K562 (cell line): ENCODE measurements at regions not wholly inside any gene's neighbourhood (a gene's known extent, or its start where the extent isn't known, plus 50 kb on each side); places are given as distances from the start of the nearest gene placed in this dataset.

ENCODE experiments used
- ATAC-seq: fragments of 200-7000 bp; cut with Tn5 transposase; 3 replicates; pipeline ENCODE4 v1.9.1; 2020; ENCODE audit warnings: moderate library complexity
- BruUV-seq: library from RNA; stranded (reverse); fragments of 400-500 nt; replicated peaks from 2 replicates; lab custom pipeline; 2021; lab: Mats Ljungman, UMichigan
- CTCF ChIA-PET: fragments of 300-600 bp; formaldehyde crosslinking; extraction: SDS; loops from one replicate; lab custom pipeline; 2021; ENCODE audit warnings: low intra/inter-chr PET ratio; lab: Yijun Ruan, JAX
- POLR2A ChIA-PET: fragments of 300-600, 350-650 bp; sonication (Branson Sonifier 250); formaldehyde crosslinking; extraction: SDS; loops from one replicate; lab custom pipeline; 2021; ENCODE audit warnings: antibody characterized with exemption, inconsistent platforms; lab: Yijun Ruan, JAX
- DNase-seq, 4 experiments: peaks; one replicate each; pipeline versions ENCODE4 v3.0.0 to v3.0.0-alpha.2; 2011 to 2018; ENCODE audit warnings: low spot score in 3 of 4, mixed read lengths in 3 of 4; ENCODE audit errors: extremely low read depth in 1 of 4
- FAIRE-seq: peaks from 2 replicates; lab custom pipeline; 2011; peaks lifted over from hg19 to GRCh38; lab: Jason Lieb, UNC
- H2AFZ ChIP-seq: 2 replicates; pipeline ENCODE4 v1.6.0; 2011; ENCODE audit warnings: low read depth, low read length, control low read depth, inconsistent platforms
- H3K27ac ChIP-seq: fragments of 200-600 bp; 3 replicates; pipeline ENCODE4 v1.8.0; 2011; ENCODE audit warnings: low read depth, mild to moderate bottlenecking, control low read depth, inconsistent platforms, low read length, moderate library complexity, mixed read lengths; ENCODE audit errors: extremely low read depth
- H3K27me3 ChIP-seq, 2 experiments: fragments of 300-600 bp in 1 of 2; 2 replicates in 1 of 2; 3 replicates in 1 of 2; pipeline versions ENCODE4 v1.6.0 to v1.8.0; 2011; ENCODE audit warnings: inconsistent platforms in 2 of 2, low read length in 2 of 2, mild to moderate bottlenecking in 1 of 2, mixed read lengths in 1 of 2, moderate library complexity in 1 of 2; ENCODE audit not compliant: control insufficient read depth in 2 of 2, insufficient read depth in 2 of 2
- H3K36me3 ChIP-seq: fragments of 300-600 bp; 3 replicates; pipeline ENCODE4 v1.8.0; 2011; ENCODE audit warnings: mild to moderate bottlenecking, low read length, inconsistent platforms; ENCODE audit not compliant: control insufficient read depth, insufficient read depth
- H3K4me1 ChIP-seq, 2 experiments: fragments of 200-600 bp in 1 of 2; replicated peaks in 1 of 2; 2 replicates in 1 of 2; 3 replicates in 1 of 2; pipeline versions ENCODE4 v1.5.1 to v1.8.0; 2011; ENCODE audit warnings: inconsistent platforms in 2 of 2, low read length in 2 of 2, mild to moderate bottlenecking in 1 of 2, mixed read lengths in 1 of 2, moderate library complexity in 1 of 2; ENCODE audit not compliant: control insufficient read depth in 2 of 2, insufficient read depth in 2 of 2
- H3K4me2 ChIP-seq: 2 replicates; pipeline ENCODE4 v1.6.1; 2011; ENCODE audit warnings: low read length, control low read depth, inconsistent platforms, mixed read lengths; ENCODE audit not compliant: insufficient read depth
- H3K4me3 ChIP-seq: fragments of 200-600 bp; sonication (generic), shearing (Covaris generic); 2 replicates; pipeline ENCODE4 v1.5.1; 2016; ENCODE audit warnings: control low read depth, inconsistent platforms
- H3K79me2 ChIP-seq: fragments of 200-600 bp; 3 replicates; pipeline ENCODE4 v1.8.0; 2011; ENCODE audit warnings: low read length, inconsistent platforms; ENCODE audit not compliant: control insufficient read depth, insufficient read depth
- H3K9ac ChIP-seq, 2 experiments: 2 replicates each; pipeline versions ENCODE4 v1.6.0 to v1.6.1; 2011; ENCODE audit warnings: low read depth in 2 of 2, low read length in 2 of 2, control low read depth in 1 of 2, inconsistent platforms in 1 of 2, mild to moderate bottlenecking in 1 of 2, mixed read lengths in 1 of 2; ENCODE audit not compliant: insufficient read depth in 1 of 2
- H3K9me1 ChIP-seq: one replicate; pipeline ENCODE4 v1.6.0; 2011; ENCODE audit warnings: inconsistent platforms, mild to moderate bottlenecking, low read length, moderate library complexity; ENCODE audit not compliant: control insufficient read depth, insufficient read depth
- H3K9me3 ChIP-seq: replicated peaks from 2 replicates; pipeline ENCODE4 v1.5.1; 2011; ENCODE audit warnings: low read depth, low read length, inconsistent platforms; ENCODE audit not compliant: control insufficient read depth, insufficient read depth
- H4K20me1 ChIP-seq: replicated peaks from 2 replicates; pipeline ENCODE4 v1.6.1; 2011; ENCODE audit warnings: low read length, inconsistent platforms, mixed read lengths; ENCODE audit not compliant: control insufficient read depth, insufficient read depth
- CSDE1 ChIP-seq, 2 experiments: fragments of 450-650 bp; IDR thresholded peaks; 2 replicates each; pipeline ENCODE4 v1.6.1; 2016; ENCODE audit warnings: mild to moderate bottlenecking in 1 of 2
- FOXA3 ChIP-seq, 2 experiments: fragments of 450-650 bp in 1 of 2; sonication (generic) in 1 of 2; formaldehyde crosslinking; IDR thresholded peaks in 1 of 2; conservative IDR thresholded peaks in 1 of 2; 2 replicates each; pipeline versions ENCODE4 v1.4.0 to v1.8.0; 2020 to 2022; ENCODE audit warnings: mild to moderate bottlenecking in 2 of 2, missing genetic modification reagents in 1 of 2
- HDAC6 ChIP-seq: IDR thresholded peaks from 2 replicates; pipeline ENCODE4 v1.6.1; 2012; ENCODE audit warnings: low read depth, mild to moderate bottlenecking, control low read depth, inconsistent platforms, low read length, moderate library complexity
- HMG20A ChIP-seq: fragments of 450-650 bp; formaldehyde crosslinking; conservative IDR thresholded peaks from 2 replicates; pipeline ENCODE4 v1.4.0; 2020; ENCODE audit warnings: mild to moderate bottlenecking, mixed read lengths
- KHSRP ChIP-seq: fragments of 450-650 bp; IDR thresholded peaks from 2 replicates; pipeline ENCODE4 v1.6.1; 2017
- SMARCA5 ChIP-seq: fragments of 450-650 bp; IDR thresholded peaks from 2 replicates; pipeline ENCODE4 v1.6.1; 2016
- TARDBP ChIP-seq: fragments of 450-650 bp; IDR thresholded peaks from 2 replicates; pipeline ENCODE4 v1.6.1; 2016
- TEAD4 ChIP-seq, 2 experiments: sonication (generic) in 1 of 2; formaldehyde crosslinking in 1 of 2; IDR thresholded peaks; 2 replicates each; pipeline versions ENCODE4 v1.6.1 to v1.8.0; 2012 to 2022; ENCODE audit warnings: borderline replicate concordance in 1 of 2, inconsistent platforms in 1 of 2, low read length in 1 of 2, mild to moderate bottlenecking in 1 of 2, missing genetic modification reagents in 1 of 2
- ZNF165 ChIP-seq: fragments of 250-450 bp; sonication (Bioruptor Pico); IDR thresholded peaks from 2 replicates; pipeline ENCODE4 v1.4.0; 2020; ENCODE audit warnings: borderline replicate concordance
- ZNF707 ChIP-seq: fragments of 250-450 bp; sonication (Bioruptor Pico); conservative IDR thresholded peaks from 2 replicates; pipeline ENCODE4 v1.8.0; 2022; ENCODE audit warnings: inconsistent platforms, mild to moderate bottlenecking, moderate library complexity
- WGBS: fragments of 100-300 bp; shearing (Covaris generic); methylation state at CpG from one replicate; pipeline ENCODE4 v1.1.6; 2016; ENCODE audit warnings: low coverage, mixed read lengths; ENCODE audit not compliant: insufficient coverage; ENCODE audit errors: missing lambda C conversion rate; 5-methylcytosine and 5-hydroxymethylcytosine counted together
- in situ Hi-C: fragments of 300-500 bp; cut with MboI; formaldehyde crosslinking; loops from 4 replicates; pipeline ENCODE4 v1.15.0; 2018; ENCODE audit warnings: inconsistent platforms, mixed read lengths
- intact Hi-C: fragments of 100-400 bp; cut with micrococcal nuclease; formaldehyde crosslinking; loops from 2 replicates; pipeline ENCODE4 v1.14.2; 2022
- TF ChIP-seq, protein P1 (sequence below), 2 experiments: fragments of 450-650 bp in 1 of 2; IDR thresholded peaks; 2 replicates each; pipeline ENCODE4 v1.6.1; 2011 to 2017; ENCODE audit warnings: low read depth in 2 of 2, antibody characterized with exemption in 1 of 2, borderline replicate concordance in 1 of 2, low read length in 1 of 2, mild to moderate bottlenecking in 1 of 2, mixed read lengths in 1 of 2; ENCODE audit not compliant: control insufficient read depth in 1 of 2
- TF ChIP-seq, protein P2 (sequence below): fragments of 250-450 bp; sonication (Bioruptor Pico); IDR thresholded peaks from 2 replicates; pipeline ENCODE4 v1.6.1; 2021; ENCODE audit warnings: mild to moderate bottlenecking
- TF ChIP-seq, protein P3 (sequence below): sonication (generic); formaldehyde crosslinking; IDR thresholded peaks from 2 replicates; pipeline ENCODE4 v1.8.1; 2023; ENCODE audit warnings: mild to moderate bottlenecking, missing genetic modification reagents
- TF ChIP-seq, protein P4 (sequence below): fragments of 450-650 bp; formaldehyde crosslinking; IDR thresholded peaks from 2 replicates; pipeline ENCODE4 v1.4.0; 2020; ENCODE audit warnings: mild to moderate bottlenecking, moderate library complexity

DNA sequence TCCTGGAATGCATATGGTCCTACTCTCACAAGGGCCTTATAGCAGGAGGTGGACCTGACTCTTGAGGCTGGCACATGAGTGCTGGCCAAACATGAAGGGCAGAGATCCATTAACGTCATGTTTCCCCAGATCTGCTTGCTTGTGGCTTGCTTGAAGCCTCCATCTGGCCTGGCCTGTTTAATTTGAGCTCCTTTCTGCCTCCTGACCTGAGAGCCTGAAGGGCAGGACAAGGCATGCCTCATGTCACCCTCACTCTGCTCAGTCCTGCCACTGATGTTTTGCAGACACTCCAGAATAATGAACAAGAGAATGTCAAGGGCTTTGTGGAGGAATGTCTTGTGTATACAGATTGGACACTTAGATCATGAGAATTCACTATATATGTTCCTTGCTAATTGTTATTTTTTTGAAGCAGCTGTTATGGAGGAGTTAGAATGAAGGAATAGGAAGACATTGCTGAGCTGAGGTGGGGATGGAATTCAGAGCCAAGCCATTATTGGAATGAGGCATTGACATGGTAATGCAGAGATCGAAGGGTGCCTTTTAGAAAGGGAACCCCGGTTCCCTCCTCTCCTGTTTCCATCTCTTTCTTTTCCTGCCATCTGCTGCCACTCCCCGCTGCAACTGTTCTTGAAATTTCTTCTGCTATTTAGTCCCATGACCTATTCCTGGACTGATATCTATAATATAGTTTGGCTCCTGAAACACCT is 457.0 kb upstream of the PROX1 start:
- FAIRE-seq (no peak), ATAC-seq (no peak), DNase-seq (no peak)
- 0% methylated on average over 4 of the region's 4 CpGs for WGBS
- Histone ChIP-seq H3K9me3 (no peaks in the 10 kb centered on the region), H3K4me3 (no peak overlapping the region), H3K36me3 (no peaks in the 10 kb centered on the region), H3K9me1 (no peaks in the 10 kb centered on the region), H2AFZ (no peak overlapping the region), H3K9ac (no peak overlapping the region), H4K20me1 (no peaks in the 10 kb centered on the region), H3K27me3 (no peaks in the 10 kb centered on the region), H3K79me2 (no peaks in the 10 kb centered on the region), H3K27ac (no peak overlapping the region), H3K4me1 (no peaks in the 10 kb centered on the region), H3K4me2 (no peak overlapping the region)
- ChIA-PET POLR2A (interaction anchor here (1.2 kb wide), 1 partner anchor 11 kb away, joined by 4 read pairs; no protein-coding TSS in a partner anchor), CTCF (no interaction called here)
- in situ Hi-C loops (no loop called here), intact Hi-C loops (no loop called here)
- BruUV-seq = no TSS peak
- TF ChIP-seq ZNF707 (CRISPR knock-in tag) = no peak
- TF ChIP-seq HDAC6 = no peak
- TF ChIP-seq SMARCA5 = no peak
- TF ChIP-seq, protein P1, sequence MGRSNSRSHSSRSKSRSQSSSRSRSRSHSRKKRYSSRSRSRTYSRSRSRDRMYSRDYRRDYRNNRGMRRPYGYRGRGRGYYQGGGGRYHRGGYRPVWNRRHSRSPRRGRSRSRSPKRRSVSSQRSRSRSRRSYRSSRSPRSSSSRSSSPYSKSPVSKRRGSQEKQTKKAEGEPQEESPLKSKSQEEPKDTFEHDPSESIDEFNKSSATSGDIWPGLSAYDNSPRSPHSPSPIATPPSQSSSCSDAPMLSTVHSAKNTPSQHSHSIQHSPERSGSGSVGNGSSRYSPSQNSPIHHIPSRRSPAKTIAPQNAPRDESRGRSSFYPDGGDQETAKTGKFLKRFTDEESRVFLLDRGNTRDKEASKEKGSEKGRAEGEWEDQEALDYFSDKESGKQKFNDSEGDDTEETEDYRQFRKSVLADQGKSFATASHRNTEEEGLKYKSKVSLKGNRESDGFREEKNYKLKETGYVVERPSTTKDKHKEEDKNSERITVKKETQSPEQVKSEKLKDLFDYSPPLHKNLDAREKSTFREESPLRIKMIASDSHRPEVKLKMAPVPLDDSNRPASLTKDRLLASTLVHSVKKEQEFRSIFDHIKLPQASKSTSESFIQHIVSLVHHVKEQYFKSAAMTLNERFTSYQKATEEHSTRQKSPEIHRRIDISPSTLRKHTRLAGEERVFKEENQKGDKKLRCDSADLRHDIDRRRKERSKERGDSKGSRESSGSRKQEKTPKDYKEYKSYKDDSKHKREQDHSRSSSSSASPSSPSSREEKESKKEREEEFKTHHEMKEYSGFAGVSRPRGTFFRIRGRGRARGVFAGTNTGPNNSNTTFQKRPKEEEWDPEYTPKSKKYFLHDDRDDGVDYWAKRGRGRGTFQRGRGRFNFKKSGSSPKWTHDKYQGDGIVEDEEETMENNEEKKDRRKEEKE (IDR thresholded peaks at IDR 0.05; ENCODE audit: borderline replicate concordance in 1 of 2, control insufficient read depth in 1 of 2, low read depth in 2 of 2, low read length in 1 of 2) = no peak
- TF ChIP-seq TEAD4 (IDR thresholded peaks at IDR 0.05; ENCODE audit: low read length) = no peak
- no peak for TF ChIP-seq TEAD4 (CRISPR knock-in tag; IDR thresholded peaks at IDR 0.05; ENCODE audit: borderline replicate concordance)
- no peak for TF ChIP-seq TARDBP
- TF ChIP-seq KHSRP = no peak
- TF ChIP-seq FOXA3 (CRISPR knock-in tag; conservative IDR thresholded peaks at IDR 0.05 in 1 of 2, IDR thresholded peaks at IDR 0.05 in 1 of 2) = no peak
- TF ChIP-seq CSDE1 (IDR thresholded peaks at IDR 0.05) = no peak
- TF ChIP-seq, protein P2, sequence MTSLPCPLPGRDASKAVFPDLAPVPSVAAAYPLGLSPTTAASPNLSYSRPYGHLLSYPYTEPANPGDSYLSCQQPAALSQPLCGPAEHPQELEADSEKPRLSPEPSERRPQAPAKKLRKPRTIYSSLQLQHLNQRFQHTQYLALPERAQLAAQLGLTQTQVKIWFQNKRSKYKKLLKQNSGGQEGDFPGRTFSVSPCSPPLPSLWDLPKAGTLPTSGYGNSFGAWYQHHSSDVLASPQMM = no peak
- no peak for TF ChIP-seq HMG20A
- TF ChIP-seq ZNF165 (CRISPR knock-in tag) = no peak
- TF ChIP-seq, protein P3, sequence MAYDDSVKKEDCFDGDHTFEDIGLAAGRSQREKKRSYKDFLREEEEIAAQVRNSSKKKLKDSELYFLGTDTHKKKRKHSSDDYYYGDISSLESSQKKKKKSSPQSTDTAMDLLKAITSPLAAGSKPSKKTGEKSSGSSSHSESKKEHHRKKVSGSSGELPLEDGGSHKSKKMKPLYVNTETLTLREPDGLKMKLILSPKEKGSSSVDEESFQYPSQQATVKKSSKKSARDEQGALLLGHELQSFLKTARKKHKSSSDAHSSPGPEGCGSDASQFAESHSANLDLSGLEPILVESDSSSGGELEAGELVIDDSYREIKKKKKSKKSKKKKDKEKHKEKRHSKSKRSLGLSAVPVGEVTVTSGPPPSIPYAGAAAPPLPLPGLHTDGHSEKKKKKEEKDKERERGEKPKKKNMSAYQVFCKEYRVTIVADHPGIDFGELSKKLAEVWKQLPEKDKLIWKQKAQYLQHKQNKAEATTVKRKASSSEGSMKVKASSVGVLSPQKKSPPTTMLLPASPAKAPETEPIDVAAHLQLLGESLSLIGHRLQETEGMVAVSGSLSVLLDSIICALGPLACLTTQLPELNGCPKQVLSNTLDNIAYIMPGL = no peak
- TF ChIP-seq, protein P4, sequence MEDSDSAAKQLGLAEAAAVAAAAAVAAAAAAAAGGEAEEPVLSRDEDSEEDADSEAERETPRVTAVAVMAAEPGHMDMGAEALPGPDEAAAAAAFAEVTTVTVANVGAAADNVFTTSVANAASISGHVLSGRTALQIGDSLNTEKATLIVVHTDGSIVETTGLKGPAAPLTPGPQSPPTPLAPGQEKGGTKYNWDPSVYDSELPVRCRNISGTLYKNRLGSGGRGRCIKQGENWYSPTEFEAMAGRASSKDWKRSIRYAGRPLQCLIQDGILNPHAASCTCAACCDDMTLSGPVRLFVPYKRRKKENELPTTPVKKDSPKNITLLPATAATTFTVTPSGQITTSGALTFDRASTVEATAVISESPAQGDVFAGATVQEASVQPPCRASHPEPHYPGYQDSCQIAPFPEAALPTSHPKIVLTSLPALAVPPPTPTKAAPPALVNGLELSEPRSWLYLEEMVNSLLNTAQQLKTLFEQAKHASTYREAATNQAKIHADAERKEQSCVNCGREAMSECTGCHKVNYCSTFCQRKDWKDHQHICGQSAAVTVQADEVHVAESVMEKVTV (CRISPR knock-in tag) = no peak
